Fibroblast of lung (primary cell): ENCODE measurements at regions not wholly inside any gene's neighbourhood (a gene's known extent, or its start where the extent isn't known, plus 50 kb on each side); places are given as distances from the start of the nearest gene placed in this dataset.

Experiments used
- CTCF ChIP-seq, 2 donors: IDR thresholded peaks in 1 of 2; conservative IDR thresholded peaks in 1 of 2; 1 replicate in 1 of 2; 2 replicates in 1 of 2; pipeline ENCODE4 v1.5.1; 2011 to 2012; ENCODE audit warnings: low read length in 2 of 2, control low read depth in 1 of 2, inconsistent platforms in 1 of 2, low read depth in 1 of 2, mild to moderate bottlenecking in 1 of 2
- EZH2 ChIP-seq: IDR thresholded peaks from 2 replicates; pipeline ENCODE4 v1.5.1; 2012; ENCODE audit warnings: low read length, control low read depth, mild to moderate bottlenecking; ENCODE audit errors: missing control alignments

DNA sequence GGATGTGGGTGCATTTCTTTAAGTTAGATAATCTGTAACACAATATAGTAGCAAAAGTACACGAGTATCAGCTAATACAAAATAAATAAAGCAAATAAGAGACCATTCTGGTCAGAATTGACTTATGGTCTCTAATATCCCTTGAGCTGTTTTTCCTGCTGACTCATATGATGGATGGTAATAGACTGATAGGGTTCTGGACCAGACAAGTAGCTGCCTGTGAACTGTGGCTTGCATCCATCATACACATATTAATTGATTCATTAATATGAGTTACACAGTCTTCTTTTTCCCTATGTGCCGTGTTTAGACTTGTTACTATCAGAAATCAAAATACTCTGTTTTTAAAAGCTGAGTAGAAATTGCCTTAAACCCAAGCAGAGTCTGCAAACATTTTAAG lies 762.8 kb downstream of the GATA3 start:
- no peak for TF ChIP-seq CTCF (conservative IDR thresholded peaks at IDR 0.05 in 1 of 2, IDR thresholded peaks at IDR 0.05 in 1 of 2; ENCODE audit: low read depth in 1 of 2, low read length in 2 of 2)
- TF ChIP-seq EZH2 = no peak
